ENCODE measurements at regions not wholly inside any gene's neighbourhood (a gene's known extent, or its start where the extent isn't known, plus 50 kb on each side); places are given as distances from the start of the nearest gene placed in this dataset.

GRCh38 chr2:108184419-108184818 lies 55.3 kb upstream of the SULT1C3 start:
- no peak for DNase-seq (ENCODE audit: low read depth, low spot score)
- H3K27ac ChIP-seq: no peak overlapping the region
- H3K9me3 ChIP-seq (ENCODE audit: low read depth, low read length): no peaks in the 10 kb centered on the region
- H3K4me3 ChIP-seq: no peak overlapping the region
- H3K9ac ChIP-seq (ENCODE audit: insufficient read length): no peak overlapping the region
- H3K36me3 ChIP-seq (ENCODE audit: insufficient read depth, low read length): no peaks in the 10 kb centered on the region
- TF ChIP-seq FOXP2 (optimal IDR thresholded peaks at IDR 0.05; ENCODE audit: control extremely low read depth, extremely low read length, insufficient read depth): no peak
- no peak for TF ChIP-seq POLR2AphosphoS5 (IDR thresholded peaks at IDR 0.05; ENCODE audit: borderline replicate concordance, low read depth, low read length)
- TF ChIP-seq EZH2 (IDR thresholded peaks at IDR 0.05): no peak

- H3K36me3 ChIP-seq (ENCODE audit: insufficient read depth, low read length): no peaks in the 10 kb centered on the region
- H3K9me3 ChIP-seq (ENCODE audit: low read depth, low read length): no peaks in the 10 kb centered on the region
- no peak overlapping the region for H3K27ac ChIP-seq
- TF ChIP-seq EZH2 (IDR thresholded peaks at IDR 0.05) (no peak), FOXP2 (optimal IDR thresholded peaks at IDR 0.05; ENCODE audit: control extremely low read depth, extremely low read length, insufficient read depth) (no peak)
- H3K4me3 ChIP-seq: no peak overlapping the region
- H3K9ac ChIP-seq (ENCODE audit: insufficient read length): no peak overlapping the region
- no peak for DNase-seq (ENCODE audit: low read depth, low spot score)
Measured at GRCh38 chr2:108189316-108189715, 50.5 kb upstream of the SULT1C3 start.

All from SK-N-MC (cell line).